ENCODE measurements at regions not wholly inside any gene's neighbourhood (a gene's known extent, or its start where the extent isn't known, plus 50 kb on each side); places are given as distances from the start of the nearest gene placed in this dataset.
"Not testable (repeated sequence)": the region's sequence is repeated elsewhere in the genome, so short reads cannot be mapped to it uniquely, and the experiment has no call there.

DNA sequence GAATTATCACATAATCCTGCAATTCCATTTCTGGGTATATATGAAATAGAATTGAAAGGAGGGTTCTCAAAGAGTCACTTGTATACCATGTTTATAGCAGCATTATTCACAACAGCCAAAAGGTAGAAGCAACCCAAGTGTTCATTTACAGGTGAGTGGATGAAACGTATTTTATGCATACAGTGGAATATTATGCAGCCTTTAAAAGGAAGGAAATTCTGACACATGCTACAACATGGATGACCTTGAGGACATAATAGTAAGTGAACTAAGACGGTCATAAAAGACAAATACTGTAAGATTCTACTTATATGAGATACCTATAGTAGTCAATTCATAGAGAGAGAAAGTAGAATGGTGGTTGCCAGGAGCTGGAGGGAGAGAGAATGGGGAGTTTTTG is 110.8 kb upstream of the LIPC start:
- Histone ChIP-seq H3K4me2 (no peak overlapping the region), H3K4me1 (no peaks in the 10 kb centered on the region), H3K4me3 (no peak overlapping the region), H3K27ac (no peak overlapping the region), H3K9me3 (no peaks in the 10 kb centered on the region; the same call in 2 of the 3 replicates)
- TF ChIP-seq JUNB (IDR thresholded peaks at IDR 0.05) = no peak
- TF ChIP-seq BHLHE40 (IDR thresholded peaks at IDR 0.05; ENCODE audit: low read depth, low read length) = no peak
- no peak for TF ChIP-seq NR3C1 (IDR thresholded peaks at IDR 0.05)
- TF ChIP-seq HOXA7 (CRISPR knock-in tag; IDR thresholded peaks at IDR 0.05) = no peak
- TF ChIP-seq, protein P1, sequence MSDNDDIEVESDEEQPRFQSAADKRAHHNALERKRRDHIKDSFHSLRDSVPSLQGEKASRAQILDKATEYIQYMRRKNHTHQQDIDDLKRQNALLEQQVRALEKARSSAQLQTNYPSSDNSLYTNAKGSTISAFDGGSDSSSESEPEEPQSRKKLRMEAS (IDR thresholded peaks at IDR 0.05) = no peak
- no peak for TF ChIP-seq ZSCAN20 (CRISPR knock-in tag; IDR thresholded peaks at IDR 0.05)
- TF ChIP-seq, protein P2, sequence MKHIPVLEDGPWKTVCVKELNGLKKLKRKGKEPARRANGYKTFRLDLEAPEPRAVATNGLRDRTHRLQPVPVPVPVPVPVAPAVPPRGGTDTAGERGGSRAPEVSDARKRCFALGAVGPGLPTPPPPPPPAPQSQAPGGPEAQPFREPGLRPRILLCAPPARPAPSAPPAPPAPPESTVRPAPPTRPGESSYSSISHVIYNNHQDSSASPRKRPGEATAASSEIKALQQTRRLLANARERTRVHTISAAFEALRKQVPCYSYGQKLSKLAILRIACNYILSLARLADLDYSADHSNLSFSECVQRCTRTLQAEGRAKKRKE (CRISPR knock-in tag; IDR thresholded peaks at IDR 0.05; ENCODE audit: low read depth) = no peak
- TF ChIP-seq, protein P3, sequence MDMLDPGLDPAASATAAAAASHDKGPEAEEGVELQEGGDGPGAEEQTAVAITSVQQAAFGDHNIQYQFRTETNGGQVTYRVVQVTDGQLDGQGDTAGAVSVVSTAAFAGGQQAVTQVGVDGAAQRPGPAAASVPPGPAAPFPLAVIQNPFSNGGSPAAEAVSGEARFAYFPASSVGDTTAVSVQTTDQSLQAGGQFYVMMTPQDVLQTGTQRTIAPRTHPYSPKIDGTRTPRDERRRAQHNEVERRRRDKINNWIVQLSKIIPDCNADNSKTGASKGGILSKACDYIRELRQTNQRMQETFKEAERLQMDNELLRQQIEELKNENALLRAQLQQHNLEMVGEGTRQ (IDR thresholded peaks at IDR 0.05) = no peak
- TF ChIP-seq HOXB5 (CRISPR knock-in tag; IDR thresholded peaks at IDR 0.05) = no peak
- no peak for TF ChIP-seq RCOR1 (IDR thresholded peaks at IDR 0.05; ENCODE audit: low read depth, low read length)
- DNase-seq (ENCODE audit: low read depth in 1 of 2, low spot score in 1 of 2) (no peak), FAIRE-seq (peak; percentile 68), ATAC-seq (no peak)
- ChIA-PET POLR2A (no interaction called here), CTCF (no interaction called here)
- 52% methylated on average over 2 of the region's 2 CpGs for WGBS (ENCODE audit: missing lambda C conversion rate)

DNA sequence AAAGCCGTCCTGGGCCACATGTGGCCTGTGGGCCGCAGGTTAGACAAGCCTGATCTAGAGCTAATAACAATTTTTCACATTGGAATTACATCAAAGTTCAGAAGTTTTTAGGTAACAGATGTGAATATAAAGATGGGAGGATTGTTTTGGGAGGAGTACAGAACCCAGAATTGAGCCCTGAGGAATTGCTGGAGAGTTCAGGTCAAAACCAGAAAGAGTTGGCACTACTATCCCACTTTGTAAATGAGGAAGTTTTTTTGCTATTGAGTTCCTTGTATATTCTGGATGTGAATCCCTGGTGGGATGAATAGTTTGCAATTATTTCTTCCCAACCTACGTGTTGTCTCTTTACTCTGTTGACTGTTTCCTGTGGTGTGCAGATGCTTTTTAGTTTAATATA is 109.5 kb upstream of the LIPC start:
- no peak for ATAC-seq
- H3K9me3 ChIP-seq = peaks cover under 1% of the 10 kb centered on the region; the same call in 2 of the 3 replicates
- no peak for FAIRE-seq
- no peaks in the 10 kb centered on the region for H3K4me1 ChIP-seq
- ChIA-PET POLR2A (no interaction called here), CTCF (interaction anchor here (0.8 to 1.0 kb wide), 2 partner anchors 8 to 448 kb away, joined by 4 read pairs; partner anchors contain the start of gene MINDY2)
- no peak overlapping the region for H3K4me2 ChIP-seq
- no peak overlapping the region for H3K4me3 ChIP-seq
- WGBS (ENCODE audit: missing lambda C conversion rate) = 91% methylated on average over 3 of the region's 3 CpGs
- no peak overlapping the region for H3K27ac ChIP-seq
- no peak for TF ChIP-seq RAD21 (conservative IDR thresholded peaks at IDR 0.05 in 1 of 2, IDR thresholded peaks at IDR 0.05 in 1 of 2)
- no peak for TF ChIP-seq MAFK (IDR thresholded peaks at IDR 0.05; ENCODE audit: partially characterized antibody)
- TF ChIP-seq ESRRA (IDR thresholded peaks at IDR 0.05; ENCODE audit: borderline replicate concordance, low read length) = no peak
- TF ChIP-seq CBX2 (IDR thresholded peaks at IDR 0.05; ENCODE audit: borderline replicate concordance, low read depth) = no peak
- TF ChIP-seq NR3C1 (IDR thresholded peaks at IDR 0.05) = no peak
- TF ChIP-seq, protein P4, sequence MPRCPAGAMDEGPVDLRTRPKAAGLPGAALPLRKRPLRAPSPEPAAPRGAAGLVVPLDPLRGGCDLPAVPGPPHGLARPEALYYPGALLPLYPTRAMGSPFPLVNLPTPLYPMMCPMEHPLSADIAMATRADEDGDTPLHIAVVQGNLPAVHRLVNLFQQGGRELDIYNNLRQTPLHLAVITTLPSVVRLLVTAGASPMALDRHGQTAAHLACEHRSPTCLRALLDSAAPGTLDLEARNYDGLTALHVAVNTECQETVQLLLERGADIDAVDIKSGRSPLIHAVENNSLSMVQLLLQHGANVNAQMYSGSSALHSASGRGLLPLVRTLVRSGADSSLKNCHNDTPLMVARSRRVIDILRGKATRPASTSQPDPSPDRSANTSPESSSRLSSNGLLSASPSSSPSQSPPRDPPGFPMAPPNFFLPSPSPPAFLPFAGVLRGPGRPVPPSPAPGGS (IDR thresholded peaks at IDR 0.05) = no peak
- TF ChIP-seq BHLHE40 (IDR thresholded peaks at IDR 0.05; ENCODE audit: low read depth, low read length) = no peak
- TF ChIP-seq, protein P5, sequence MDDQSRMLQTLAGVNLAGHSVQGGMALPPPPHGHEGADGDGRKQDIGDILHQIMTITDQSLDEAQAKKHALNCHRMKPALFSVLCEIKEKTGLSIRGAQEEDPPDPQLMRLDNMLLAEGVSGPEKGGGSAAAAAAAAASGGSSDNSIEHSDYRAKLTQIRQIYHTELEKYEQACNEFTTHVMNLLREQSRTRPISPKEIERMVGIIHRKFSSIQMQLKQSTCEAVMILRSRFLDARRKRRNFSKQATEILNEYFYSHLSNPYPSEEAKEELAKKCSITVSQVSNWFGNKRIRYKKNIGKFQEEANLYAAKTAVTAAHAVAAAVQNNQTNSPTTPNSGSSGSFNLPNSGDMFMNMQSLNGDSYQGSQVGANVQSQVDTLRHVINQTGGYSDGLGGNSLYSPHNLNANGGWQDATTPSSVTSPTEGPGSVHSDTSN (IDR thresholded peaks at IDR 0.05) = no peak
- TF ChIP-seq, protein P3 (IDR thresholded peaks at IDR 0.05) = no peak
- TF ChIP-seq EP300 (IDR thresholded peaks at IDR 0.05) = no peak
- no peak for TF ChIP-seq PHF8 (IDR thresholded peaks at IDR 0.05; ENCODE audit: borderline replicate concordance, low read depth)
- TF ChIP-seq ZSCAN20 (CRISPR knock-in tag; IDR thresholded peaks at IDR 0.05) = no peak
- no peak for TF ChIP-seq RCOR1 (IDR thresholded peaks at IDR 0.05; ENCODE audit: low read depth, low read length)
- TF ChIP-seq MYC (IDR thresholded peaks at IDR 0.05; ENCODE audit: borderline replicate concordance, low read length) = no peak
- no peak for TF ChIP-seq HOXA7 (CRISPR knock-in tag; IDR thresholded peaks at IDR 0.05)
- TF ChIP-seq EHMT2 (IDR thresholded peaks at IDR 0.05; ENCODE audit: low read depth) = no peak
- TF ChIP-seq, protein P6, sequence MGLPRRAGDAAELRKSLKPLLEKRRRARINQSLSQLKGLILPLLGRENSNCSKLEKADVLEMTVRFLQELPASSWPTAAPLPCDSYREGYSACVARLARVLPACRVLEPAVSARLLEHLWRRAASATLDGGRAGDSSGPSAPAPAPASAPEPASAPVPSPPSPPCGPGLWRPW (IDR thresholded peaks at IDR 0.05) = no peak
- DNase-seq (ENCODE audit: low read depth in 1 of 2, low spot score in 1 of 2) = no peak

DNA sequence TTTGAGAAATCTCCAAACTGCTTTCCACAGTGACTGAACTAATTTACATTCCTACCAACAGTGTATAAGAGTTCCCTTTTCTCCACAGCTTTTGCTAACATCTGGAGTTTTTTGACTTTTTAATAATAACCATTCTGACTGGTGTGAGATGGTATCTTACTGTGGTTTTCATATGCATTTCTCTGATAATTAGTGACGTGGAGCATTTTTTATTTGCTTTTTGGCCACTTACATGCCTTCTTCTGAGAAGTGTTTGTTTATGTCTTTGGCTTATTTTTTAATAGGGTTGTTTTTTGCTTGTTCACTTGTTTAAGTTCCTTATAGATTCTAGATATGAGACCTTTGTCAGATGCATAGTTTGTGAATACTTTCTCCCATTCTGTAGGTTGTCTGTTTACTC is 108.5 kb upstream of the LIPC start:
- FAIRE-seq; H3K4me1 ChIP-seq; ATAC-seq; POLR2A ChIA-PET; DNase-seq (ENCODE audit: low read depth in 1 of 2, low spot score in 1 of 2); H3K27ac ChIP-seq; H3K4me3 ChIP-seq; H3K4me2 ChIP-seq: not testable (repeated sequence)
- peaks cover 11% of the 10 kb centered on the region for H3K9me3 ChIP-seq
- 34% methylated on average over 1 of the region's 1 CpG for WGBS (ENCODE audit: missing lambda C conversion rate)
- CTCF ChIA-PET = interaction anchor here (1.2 kb wide), 1 partner anchor 9 kb away, joined by 4 read pairs; no protein-coding TSS in a partner anchor
